HepG2 (cell line): ENCODE measurements at regions not wholly inside any gene's neighbourhood (a gene's known extent, or its start where the extent isn't known, plus 50 kb on each side); places are given as distances from the start of the nearest gene placed in this dataset.

Experiments
- IKZF1 ChIP-seq: fragments of 450-650 bp; IDR thresholded peaks from 2 replicates; pipeline ENCODE4 v1.7.1; 2016
- KAT7 ChIP-seq: IDR thresholded peaks from 2 replicates; pipeline ENCODE4 v1.6.1; 2018; ENCODE audit warnings: borderline replicate concordance, missing compliant biosample characterization
- MNT ChIP-seq: fragments of 450-650 bp; IDR thresholded peaks from 2 replicates; pipeline ENCODE4 v1.6.1; 2016
- NCOA1 ChIP-seq: sonication (generic); formaldehyde crosslinking; IDR thresholded peaks from 2 replicates; pipeline ENCODE4 v1.9.0; 2021; ENCODE audit warnings: missing genetic modification reagents
- POLR2A ChIP-seq, 2 experiments: IDR thresholded peaks; 2 replicates each; pipeline ENCODE4 v1.6.1; 2011; ENCODE audit warnings: low read depth in 2 of 2, low read length in 2 of 2, mild to moderate bottlenecking in 1 of 2, moderate library complexity in 1 of 2; ENCODE audit not compliant: insufficient read depth in 1 of 2
- SMARCE1 ChIP-seq: fragments of 450-650 bp; IDR thresholded peaks from 2 replicates; pipeline ENCODE4 v1.6.1; 2017; ENCODE audit warnings: borderline replicate concordance
- ZNF468 ChIP-seq: sonication (generic); formaldehyde crosslinking; IDR thresholded peaks from 2 replicates; pipeline ENCODE4 v1.8.0; 2022; ENCODE audit warnings: mild to moderate bottlenecking, moderate library complexity, missing genetic modification reagents
- ZNF589 ChIP-seq: sonication (generic); formaldehyde crosslinking; conservative IDR thresholded peaks from 2 replicates; pipeline ENCODE4 v1.8.0; 2022; ENCODE audit warnings: mild to moderate bottlenecking, moderate library complexity, missing genetic modification reagents
- ZNF616 ChIP-seq: sonication (generic); formaldehyde crosslinking; IDR thresholded peaks from 2 replicates; pipeline ENCODE4 v1.5.0; 2020; ENCODE audit warnings: low read depth, mild to moderate bottlenecking, missing genetic modification reagents
- ZNF841 ChIP-seq: sonication (generic); formaldehyde crosslinking; IDR thresholded peaks from 2 replicates; pipeline ENCODE4 v1.8.1; 2023; ENCODE audit warnings: missing genetic modification reagents, borderline replicate concordance
- TF ChIP-seq, protein P1 (sequence below): sonication (generic); formaldehyde crosslinking; conservative IDR thresholded peaks from 2 replicates; pipeline ENCODE4 v1.4.0; 2020; ENCODE audit warnings: missing genetic modification reagents
- TF ChIP-seq, protein P2 (sequence below): sonication (generic); formaldehyde crosslinking; IDR thresholded peaks from 2 replicates; pipeline ENCODE4 v1.5.0; 2020; ENCODE audit warnings: mild to moderate bottlenecking, missing genetic modification reagents, moderate library complexity

DNA sequence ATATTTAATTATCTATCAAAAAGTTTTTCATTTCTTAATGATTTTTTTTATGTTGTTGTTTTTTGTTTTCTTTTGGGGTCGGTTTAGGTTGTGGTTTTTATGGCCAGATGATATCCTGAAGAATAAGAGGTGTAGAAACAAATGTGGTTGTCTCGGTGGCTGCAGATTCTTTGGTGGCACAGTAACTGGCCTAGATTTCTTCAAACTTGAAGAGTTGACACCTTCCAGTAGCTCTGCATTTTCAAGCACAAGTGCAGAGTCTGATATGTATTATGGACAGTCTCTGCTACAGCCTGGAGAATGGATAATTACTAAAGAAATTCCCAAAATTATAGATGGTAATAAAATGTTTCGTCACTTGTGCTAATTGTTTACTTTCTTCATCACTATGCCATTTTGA lies 82.6 kb downstream of the BLTP1 start:
- no peak for TF ChIP-seq NCOA1
- TF ChIP-seq SMARCE1, result no peak
- no peak for TF ChIP-seq ZNF468
- TF ChIP-seq ZNF589 (CRISPR knock-in tag), result no peak
- TF ChIP-seq ZNF841 (CRISPR knock-in tag), result no peak
- no peak for TF ChIP-seq KAT7
- TF ChIP-seq MNT, result no peak
- no peak for TF ChIP-seq ZNF616 (CRISPR knock-in tag)
- no peak for TF ChIP-seq POLR2A (IDR thresholded peaks at IDR 0.05; ENCODE audit: insufficient read depth in 1 of 2, low read depth in 2 of 2, low read length in 2 of 2)
- TF ChIP-seq, protein P1, sequence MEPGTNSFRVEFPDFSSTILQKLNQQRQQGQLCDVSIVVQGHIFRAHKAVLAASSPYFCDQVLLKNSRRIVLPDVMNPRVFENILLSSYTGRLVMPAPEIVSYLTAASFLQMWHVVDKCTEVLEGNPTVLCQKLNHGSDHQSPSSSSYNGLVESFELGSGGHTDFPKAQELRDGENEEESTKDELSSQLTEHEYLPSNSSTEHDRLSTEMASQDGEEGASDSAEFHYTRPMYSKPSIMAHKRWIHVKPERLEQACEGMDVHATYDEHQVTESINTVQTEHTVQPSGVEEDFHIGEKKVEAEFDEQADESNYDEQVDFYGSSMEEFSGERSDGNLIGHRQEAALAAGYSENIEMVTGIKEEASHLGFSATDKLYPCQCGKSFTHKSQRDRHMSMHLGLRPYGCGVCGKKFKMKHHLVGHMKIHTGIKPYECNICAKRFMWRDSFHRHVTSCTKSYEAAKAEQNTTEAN, result no peak
- TF ChIP-seq, protein P2, sequence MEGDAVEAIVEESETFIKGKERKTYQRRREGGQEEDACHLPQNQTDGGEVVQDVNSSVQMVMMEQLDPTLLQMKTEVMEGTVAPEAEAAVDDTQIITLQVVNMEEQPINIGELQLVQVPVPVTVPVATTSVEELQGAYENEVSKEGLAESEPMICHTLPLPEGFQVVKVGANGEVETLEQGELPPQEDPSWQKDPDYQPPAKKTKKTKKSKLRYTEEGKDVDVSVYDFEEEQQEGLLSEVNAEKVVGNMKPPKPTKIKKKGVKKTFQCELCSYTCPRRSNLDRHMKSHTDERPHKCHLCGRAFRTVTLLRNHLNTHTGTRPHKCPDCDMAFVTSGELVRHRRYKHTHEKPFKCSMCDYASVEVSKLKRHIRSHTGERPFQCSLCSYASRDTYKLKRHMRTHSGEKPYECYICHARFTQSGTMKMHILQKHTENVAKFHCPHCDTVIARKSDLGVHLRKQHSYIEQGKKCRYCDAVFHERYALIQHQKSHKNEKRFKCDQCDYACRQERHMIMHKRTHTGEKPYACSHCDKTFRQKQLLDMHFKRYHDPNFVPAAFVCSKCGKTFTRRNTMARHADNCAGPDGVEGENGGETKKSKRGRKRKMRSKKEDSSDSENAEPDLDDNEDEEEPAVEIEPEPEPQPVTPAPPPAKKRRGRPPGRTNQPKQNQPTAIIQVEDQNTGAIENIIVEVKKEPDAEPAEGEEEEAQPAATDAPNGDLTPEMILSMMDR, result no peak
- TF ChIP-seq IKZF1, result no peak
